GM23338 (cell line): ENCODE measurements at regions not wholly inside any gene's neighbourhood (a gene's known extent, or its start where the extent isn't known, plus 50 kb on each side); places are given as distances from the start of the nearest gene placed in this dataset.

Experiments
- CREB1 ChIP-seq: fragments of 250-450 bp; sonication (Bioruptor Pico); IDR thresholded peaks from 2 replicates; pipeline ENCODE4 v1.5.0; 2020; ENCODE audit warnings: low read depth, mild to moderate bottlenecking, moderate library complexity
- CTCF ChIP-seq, 2 experiments: fragments of 200-600 bp in 1 of 2; sonication (generic) in 1 of 2; conservative IDR thresholded peaks; 2 replicates each; pipeline versions ENCODE4 v1.5.1 to v1.6.1; 2016 to 2017; ENCODE audit warnings: antibody characterized with exemption in 2 of 2, low read depth in 2 of 2, mild to moderate bottlenecking in 2 of 2, moderate library complexity in 1 of 2
- EZH2phosphoT487 ChIP-seq: fragments of 200-600 bp; sonication (generic); IDR thresholded peaks from one replicate; pipeline ENCODE4 v1.8.1; 2018; ENCODE audit warnings: antibody characterized with exemption; ENCODE audit not compliant: unreplicated experiment
- REST ChIP-seq: IDR thresholded peaks from one replicate; pipeline ENCODE4 v1.6.1; 2018; ENCODE audit warnings: antibody characterized with exemption; ENCODE audit not compliant: unreplicated experiment
- ZNF331 ChIP-seq: fragments of 250-450 bp; sonication (Bioruptor Pico); IDR thresholded peaks from 2 replicates; pipeline ENCODE4 v1.5.0; 2020; ENCODE audit warnings: low read depth, mild to moderate bottlenecking, moderate library complexity
- ZNF462 ChIP-seq: fragments of 250-450 bp; sonication (Bioruptor Pico); IDR thresholded peaks from 2 replicates; pipeline ENCODE4 v1.5.0; 2020; ENCODE audit warnings: mild to moderate bottlenecking, moderate library complexity

GRCh38 chr5:106759152-106759551 lies 911.6 kb downstream of the EFNA5 start (continued):
- TF ChIP-seq ZNF462 (CRISPR knock-in tag) = no peak
- TF ChIP-seq CTCF (conservative IDR thresholded peaks at IDR 0.05; ENCODE audit: low read depth in 2 of 2) = no peak
- TF ChIP-seq EZH2phosphoT487 = no peak
- no peak for TF ChIP-seq CREB1 (CRISPR knock-in tag)
- no peak for TF ChIP-seq REST
- no peak for TF ChIP-seq ZNF331 (CRISPR knock-in tag)
